MM.1S (cell line): ENCODE measurements at regions not wholly inside any gene's neighbourhood (a gene's known extent, or its start where the extent isn't known, plus 50 kb on each side); places are given as distances from the start of the nearest gene placed in this dataset.

Experiments used
- DNase-seq: peaks from one replicate; pipeline ENCODE4 v3.0.0-alpha.2; 2015
- H2AFZ ChIP-seq: fragments of 300-600 bp; sonication (generic); 2 replicates; pipeline ENCODE4 v1.6.0; 2016; ENCODE audit warnings: antibody characterized with exemption, low read length
- H3F3A ChIP-seq: fragments of 300-600 bp; sonication (generic); 2 replicates; pipeline ENCODE4 v1.6.1; 2016; ENCODE audit warnings: mild to moderate bottlenecking, antibody characterized with exemption, low read length, moderate library complexity, mixed read lengths; ENCODE audit not compliant: insufficient read depth
- H3K27ac ChIP-seq: fragments of 300-600 bp; sonication (generic); 2 replicates; pipeline ENCODE4 v1.5.1; 2016; ENCODE audit warnings: mild to moderate bottlenecking, low read length
- H3K27me3 ChIP-seq: fragments of 300-600 bp; sonication (generic); replicated peaks from 2 replicates; pipeline ENCODE4 v1.6.0; 2016; ENCODE audit warnings: low read length; ENCODE audit not compliant: insufficient read depth
- H3K36me3 ChIP-seq: fragments of 300-600 bp; sonication (generic); replicated peaks from 2 replicates; pipeline ENCODE4 v1.6.1; 2016; ENCODE audit warnings: mild to moderate bottlenecking, low read length, mixed read lengths; ENCODE audit not compliant: insufficient read depth
- H3K4me1 ChIP-seq: fragments of 300-600 bp; sonication (generic); 2 replicates; pipeline ENCODE4 v1.6.1; 2016; ENCODE audit warnings: low read length, mixed read lengths
- H3K4me2 ChIP-seq: fragments of 300-600 bp; sonication (generic); 2 replicates; pipeline ENCODE4 v1.6.0; 2016; ENCODE audit warnings: low read depth, low read length
- H3K4me3 ChIP-seq: fragments of 300-600 bp; sonication (generic); 2 replicates; pipeline ENCODE4 v1.5.1; 2016; ENCODE audit warnings: low read length, mixed read lengths
- H3K79me2 ChIP-seq: fragments of 300-600 bp; sonication (generic); 2 replicates; pipeline ENCODE4 v1.6.1; 2016; ENCODE audit warnings: mixed run types, low read length, mixed read lengths
- H3K9ac ChIP-seq: fragments of 300-600 bp; sonication (generic); 2 replicates; pipeline ENCODE4 v1.6.1; 2016; ENCODE audit warnings: low read length, mixed read lengths
- H3K9me2 ChIP-seq: fragments of 300-600 bp; sonication (generic); replicated peaks from 2 replicates; pipeline ENCODE4 v1.6.1; 2016; ENCODE audit warnings: mild to moderate bottlenecking, low read length, mixed read lengths; ENCODE audit not compliant: insufficient read depth
- H3K9me3 ChIP-seq: fragments of 300-600 bp; sonication (generic); replicated peaks from 2 replicates; pipeline ENCODE4 v1.6.1; 2016; ENCODE audit warnings: mild to moderate bottlenecking, low read length, mixed read lengths; ENCODE audit not compliant: insufficient read depth
- H4K20me1 ChIP-seq: fragments of 300-600 bp; sonication (generic); 2 replicates; pipeline ENCODE4 v1.6.1; 2016; ENCODE audit warnings: mild to moderate bottlenecking, low read length, moderate library complexity, mixed read lengths; ENCODE audit not compliant: insufficient read depth
- CTCF ChIP-seq: fragments of 300-600 bp; sonication (generic); IDR thresholded peaks from 2 replicates; pipeline ENCODE4 v1.5.1; 2016; ENCODE audit warnings: antibody characterized with exemption, low read length, mixed read lengths
- EZH2 ChIP-seq: fragments of 300-600 bp; sonication (generic); optimal IDR thresholded peaks from 2 replicates; pipeline ENCODE3; 2017; ENCODE audit warnings: low read depth, mild to moderate bottlenecking, antibody characterized with exemption, low read length, mixed read lengths
- EZH2phosphoT487 ChIP-seq: fragments of 300-600 bp; sonication (generic); IDR thresholded peaks from 2 replicates; pipeline ENCODE4 v1.6.1; 2018; ENCODE audit warnings: antibody characterized with exemption, low read length

- Histone ChIP-seq H3K4me1 (no peaks in the 10 kb centered on the region), H3K36me3 (no peaks in the 10 kb centered on the region), H3K27ac (no peak overlapping the region), H3K27me3 (no peaks in the 10 kb centered on the region), H3K9ac (no peak overlapping the region), H3K9me3 (no peaks in the 10 kb centered on the region), H2AFZ (no peak overlapping the region), H4K20me1 (no peaks in the 10 kb centered on the region), H3F3A (no peaks in the 10 kb centered on the region), H3K9me2 (no peaks in the 10 kb centered on the region), H3K79me2 (no peaks in the 10 kb centered on the region), H3K4me3 (no peak overlapping the region), H3K4me2 (no peak overlapping the region)
- TF ChIP-seq EZH2, result no peak
- no peak for TF ChIP-seq EZH2phosphoT487
- no peak for TF ChIP-seq CTCF
- DNase-seq, result no peak
These were observed 77.8 kb upstream of the SLC4A4 start for GRCh38 chr4:71261001-71261400.

GRCh38 chr4:71261633-71262121 lies 77.1 kb upstream of the SLC4A4 start:
- Histone ChIP-seq H3K9ac (no peak overlapping the region), H3K27me3 (no peaks in the 10 kb centered on the region), H3K4me3 (no peak overlapping the region), H3K4me2 (no peak overlapping the region), H3K9me3 (no peaks in the 10 kb centered on the region), H3F3A (no peaks in the 10 kb centered on the region), H3K79me2 (no peaks in the 10 kb centered on the region), H4K20me1 (no peaks in the 10 kb centered on the region), H3K27ac (no peak overlapping the region), H3K9me2 (no peaks in the 10 kb centered on the region), H3K4me1 (no peaks in the 10 kb centered on the region), H3K36me3 (no peaks in the 10 kb centered on the region), H2AFZ (no peak overlapping the region)
- no peak for DNase-seq
- TF ChIP-seq CTCF (no peak), EZH2 (no peak), EZH2phosphoT487 (no peak)

DNA sequence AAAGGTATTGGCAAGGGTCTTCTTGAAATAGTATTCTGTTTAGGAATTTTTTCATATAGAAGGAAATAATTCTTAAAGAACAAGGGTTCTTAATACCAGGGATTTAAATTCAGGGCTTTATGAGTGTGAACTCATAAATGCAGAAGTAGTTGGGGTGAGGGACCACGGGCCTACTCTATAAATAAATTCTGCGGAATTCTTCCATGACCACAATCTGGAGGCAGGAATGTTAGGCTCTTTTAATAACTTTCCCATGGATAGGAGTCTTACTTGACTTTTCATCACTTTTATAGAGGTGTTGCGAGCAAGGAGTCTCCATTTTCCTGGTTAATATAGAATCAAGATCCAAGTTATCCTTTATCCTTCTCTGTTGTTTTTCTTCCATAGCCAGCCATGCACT lies 76.7 kb upstream of the SLC4A4 start:
- Histone ChIP-seq H3K4me2 (no peak overlapping the region), H3K9ac (no peak overlapping the region), H3K4me3 (no peak overlapping the region), H3K27me3 (no peaks in the 10 kb centered on the region), H2AFZ (no peak overlapping the region), H3K27ac (no peak overlapping the region), H3K4me1 (no peaks in the 10 kb centered on the region), H3F3A (no peaks in the 10 kb centered on the region), H3K36me3 (no peaks in the 10 kb centered on the region), H3K9me2 (no peaks in the 10 kb centered on the region), H4K20me1 (no peaks in the 10 kb centered on the region), H3K9me3 (no peaks in the 10 kb centered on the region), H3K79me2 (no peaks in the 10 kb centered on the region)
- TF ChIP-seq EZH2, result no peak
- no peak for TF ChIP-seq CTCF
- no peak for TF ChIP-seq EZH2phosphoT487
- no peak for DNase-seq
